Activated T-cell treated with anti-CD3 and anti-CD28 coated beads, Interleukin-2, amount 50 U/mL, for 72 hours (primary cell): ENCODE measurements at regions not wholly inside any gene's neighbourhood (a gene's known extent, or its start where the extent isn't known, plus 50 kb on each side); places are given as distances from the start of the nearest gene placed in this dataset.
"Not testable (repeated sequence)": the region's sequence is repeated elsewhere in the genome, so short reads cannot be mapped to it uniquely, and the experiment has no call there.

Experiments
- ATAC-seq, 2 donors: fragments of 150-1000 bp; cut with Tn5 transposase; replicated peaks in 1 of 2; 2 replicates each; pipeline ENCODE4 v1.10.0; 2021; ENCODE audit warnings: moderate library complexity in 2 of 2, mild to moderate bottlenecking in 1 of 2
- DNase-seq, 2 donors: peaks; one replicate each; pipeline ENCODE4 v3.0.0; 2021 to 2022; ENCODE audit warnings: mixed read lengths in 1 of 2
- H3K27ac Mint-ChIP-seq: one replicate; pipeline ENCODE4 v1.8.0; 2022; ENCODE audit warnings: mild to moderate bottlenecking, moderate library complexity, mixed read lengths
- H3K27me3 Mint-ChIP-seq: one replicate; pipeline ENCODE4 v1.8.0; 2022; ENCODE audit warnings: low read depth, mixed read lengths
- H3K36me3 Mint-ChIP-seq, 2 donors: one replicate each; pipeline ENCODE4 v1.8.0; 2022; ENCODE audit warnings: mixed read lengths in 2 of 2, mild to moderate bottlenecking in 1 of 2; ENCODE audit not compliant: insufficient read depth in 2 of 2
- H3K4me1 Mint-ChIP-seq: one replicate; pipeline ENCODE4 v1.8.0; 2022; ENCODE audit warnings: low read depth, mixed read lengths
- H3K4me3 Mint-ChIP-seq, 2 donors: one replicate each; pipeline ENCODE4 v1.8.0; 2022; ENCODE audit warnings: mild to moderate bottlenecking in 2 of 2, mixed read lengths in 2 of 2, moderate library complexity in 2 of 2
- H3K9me3 Mint-ChIP-seq, 2 donors: one replicate each; pipeline ENCODE4 v1.8.0; 2022; ENCODE audit warnings: mixed read lengths in 2 of 2

DNA sequence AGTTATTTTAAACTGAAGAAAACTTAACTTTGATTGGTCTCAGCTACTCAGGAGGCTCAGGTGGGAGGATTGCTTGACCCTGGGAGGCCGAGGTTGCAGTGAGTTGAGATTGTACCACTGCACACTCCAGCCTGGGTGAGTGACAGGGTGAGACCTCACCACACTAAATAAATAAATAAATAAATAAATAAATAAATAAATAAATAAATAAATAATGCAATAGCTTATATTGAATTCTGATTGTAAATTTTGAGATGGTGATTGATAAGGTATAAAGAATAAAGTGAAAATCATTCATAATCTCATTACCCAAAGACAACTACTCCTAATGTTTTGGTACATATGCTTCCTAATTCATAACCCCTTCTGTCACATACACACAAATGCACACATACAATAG lies 58.1 kb downstream of the TUBA3C start:
- Mint-ChIP-seq H3K4me3 (no peak overlapping the region), H3K36me3 (peaks cover 0 to 8% of the 10 kb centered on the region in 2 donors), H3K27me3 (no peaks in the 10 kb centered on the region), H3K27ac (no peak overlapping the region), H3K9me3 (peaks cover 0 to 6% of the 10 kb centered on the region in 2 donors), H3K4me1 (no peaks in the 10 kb centered on the region)
- ATAC-seq (no peak), DNase-seq (no peak)

DNA sequence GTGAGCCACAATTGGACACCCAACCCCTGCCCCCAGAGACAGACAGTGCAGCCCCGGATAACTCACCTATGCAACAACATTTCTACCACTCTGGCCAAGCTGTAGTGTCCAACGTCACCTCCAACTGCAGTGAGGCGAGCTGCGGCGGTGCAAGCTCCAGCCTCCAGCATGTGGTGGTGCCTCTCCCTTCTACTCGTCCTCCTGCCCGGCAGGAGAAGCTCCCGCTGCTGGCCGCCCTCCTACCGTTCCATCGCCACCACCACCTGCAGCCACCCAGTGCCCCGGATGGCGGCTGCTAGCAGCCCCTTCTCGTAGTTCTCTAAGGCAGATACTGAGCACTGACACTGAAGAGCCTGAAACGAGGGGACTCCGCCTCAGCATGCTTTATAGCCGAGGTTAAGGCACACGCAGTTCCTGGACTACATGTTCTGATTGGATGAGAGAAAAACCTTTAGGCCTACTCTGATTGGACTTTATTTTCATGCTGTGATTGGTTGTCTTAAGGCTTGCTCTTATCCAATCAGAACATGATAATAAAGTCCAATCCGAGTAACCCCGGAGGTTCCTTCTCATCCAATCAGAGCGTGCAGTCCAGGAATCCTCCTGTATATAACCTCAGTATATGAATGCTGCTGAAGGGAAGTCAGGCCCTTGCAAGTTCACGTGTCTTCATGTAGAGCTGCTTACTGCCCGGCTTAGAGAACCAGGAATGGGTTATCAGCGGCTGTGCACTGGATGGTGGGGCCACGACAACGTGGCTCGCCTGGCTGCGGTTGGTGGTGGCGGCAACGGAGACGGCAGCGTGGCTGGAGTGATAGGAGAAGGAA lies 63.5 kb downstream of the TUBA3C start:
- Mint-ChIP-seq H3K9me3 (peaks cover 2 to 10% of the 10 kb centered on the region in 2 donors), H3K27ac (no peak overlapping the region)
- no peak for ATAC-seq

DNA sequence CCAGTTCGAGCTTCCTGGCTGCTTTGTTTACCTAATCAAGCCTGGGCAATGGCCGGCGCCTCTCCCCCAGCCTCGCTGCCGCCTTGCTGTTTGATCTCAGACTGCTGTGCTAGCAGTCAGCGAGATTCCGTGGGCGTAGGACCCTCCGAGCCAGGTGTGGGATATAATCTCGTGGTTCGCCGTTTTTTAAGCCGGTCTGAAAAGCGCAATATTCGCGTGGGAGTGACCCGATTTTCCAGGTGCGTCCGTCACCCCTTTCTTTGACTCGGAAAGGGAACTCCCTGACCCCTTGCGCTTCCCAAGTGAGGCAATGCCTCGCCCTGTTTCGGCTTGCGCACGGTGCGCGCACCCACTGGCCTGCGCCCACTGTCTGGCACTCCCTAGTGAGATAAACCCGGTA lies 72.4 kb downstream of the TUBA3C start:
- not testable (repeated sequence) for DNase-seq, H3K4me1 Mint-ChIP-seq, ATAC-seq, H3K36me3 Mint-ChIP-seq, H3K9me3 Mint-ChIP-seq, H3K27ac Mint-ChIP-seq, H3K4me3 Mint-ChIP-seq, H3K27me3 Mint-ChIP-seq

More for the DNA sequence above, 63.5 kb downstream of the TUBA3C start:
- Mint-ChIP-seq H3K36me3 (peaks cover 0 to 8% of the 10 kb centered on the region in 2 donors), H3K4me1 (no peaks in the 10 kb centered on the region), H3K27me3 (no peaks in the 10 kb centered on the region), H3K4me3 (no peak overlapping the region)
- DNase-seq = no peak

GRCh38 chr13:19103140-19103539 lies 78.5 kb downstream of the TUBA3C start:
- H3K9me3 Mint-ChIP-seq = peaks cover 0 to 1% of the 10 kb centered on the region in 2 donors
- no peak overlapping the region for H3K27ac Mint-ChIP-seq
- DNase-seq = no peak
- no peaks in the 10 kb centered on the region for H3K27me3 Mint-ChIP-seq
- ATAC-seq = no peak
- H3K4me3 Mint-ChIP-seq = no peak overlapping the region
- no peaks in the 10 kb centered on the region for H3K36me3 Mint-ChIP-seq
- no peaks in the 10 kb centered on the region for H3K4me1 Mint-ChIP-seq

- ATAC-seq (no peak), DNase-seq (no peak)
- Mint-ChIP-seq H3K9me3 (no peaks in the 10 kb centered on the region), H3K27me3 (no peaks in the 10 kb centered on the region), H3K27ac (no peak overlapping the region), H3K4me1 (no peaks in the 10 kb centered on the region), H3K4me3 (no peak overlapping the region), H3K36me3 (no peaks in the 10 kb centered on the region)
These were observed 88.3 kb downstream of the TUBA3C start for GRCh38 chr13:19093369-19093768.

DNA sequence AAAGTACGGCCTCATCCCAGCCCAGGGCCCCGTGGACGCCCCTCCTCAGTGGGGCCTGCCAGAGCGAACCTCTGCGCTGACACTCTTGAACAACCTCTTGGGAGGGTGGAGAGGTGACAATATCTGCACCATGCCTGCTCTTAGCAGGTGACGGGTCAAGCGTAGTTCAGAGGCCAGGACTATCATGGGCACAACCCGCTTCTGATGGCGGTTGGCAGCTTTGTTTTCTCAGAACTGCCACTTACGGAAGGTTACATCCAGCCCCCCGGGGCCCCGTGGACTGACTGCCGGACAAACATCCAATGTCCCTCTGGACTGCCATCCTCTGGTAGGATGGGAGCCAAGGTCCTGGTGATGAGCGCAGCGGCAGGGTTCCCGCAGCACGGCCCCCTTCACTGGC lies 91.1 kb downstream of the TUBA3C start:
- Mint-ChIP-seq H3K27ac (no peak overlapping the region), H3K9me3 (no peaks in the 10 kb centered on the region), H3K4me1 (no peaks in the 10 kb centered on the region), H3K4me3 (no peak overlapping the region), H3K27me3 (no peaks in the 10 kb centered on the region), H3K36me3 (no peaks in the 10 kb centered on the region)
- DNase-seq (no peak), ATAC-seq (no peak)

DNA sequence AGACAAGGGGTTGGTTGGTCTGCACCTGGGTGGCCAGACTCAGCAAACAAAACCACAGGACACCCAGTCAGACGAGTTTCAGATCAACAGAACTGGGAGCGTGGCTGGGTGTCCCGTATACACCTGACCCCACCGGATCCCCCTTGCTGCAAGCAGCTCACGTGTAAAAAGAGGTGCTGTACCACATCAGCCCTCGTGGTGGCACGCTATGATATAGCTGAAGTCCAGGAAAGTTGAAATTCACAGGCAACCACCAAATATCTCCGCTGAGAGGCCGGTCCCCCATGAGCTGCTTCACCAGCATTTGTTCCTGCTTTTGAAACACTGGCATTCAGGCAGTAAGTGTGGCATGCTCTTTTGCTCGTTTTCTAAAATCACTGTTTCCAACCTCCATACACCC lies 92.3 kb downstream of the TUBA3C start:
- Mint-ChIP-seq H3K27ac (no peak overlapping the region), H3K4me3 (no peak overlapping the region), H3K4me1 (no peaks in the 10 kb centered on the region), H3K36me3 (no peaks in the 10 kb centered on the region), H3K9me3 (no peaks in the 10 kb centered on the region), H3K27me3 (no peaks in the 10 kb centered on the region)
- ATAC-seq = no peak
- no peak for DNase-seq

- Mint-ChIP-seq H3K4me3 (no peak overlapping the region), H3K9me3 (no peaks in the 10 kb centered on the region), H3K27me3 (no peaks in the 10 kb centered on the region), H3K4me1 (no peaks in the 10 kb centered on the region), H3K36me3 (no peaks in the 10 kb centered on the region), H3K27ac (no peak overlapping the region)
- no peak for ATAC-seq
- no peak for DNase-seq
These were observed 93.2 kb downstream of the TUBA3C start for GRCh38 chr13:19088416-19088815.

GRCh38 chr13:19085876-19086275 lies 95.7 kb downstream of the TUBA3C start:
- DNase-seq (no peak), ATAC-seq (no peak)
- H3K36me3 Mint-ChIP-seq = no peaks in the 10 kb centered on the region
- no peak overlapping the region for H3K4me3 Mint-ChIP-seq
- no peaks in the 10 kb centered on the region for H3K27me3 Mint-ChIP-seq
- H3K9me3 Mint-ChIP-seq = peaks cover 0 to 5% of the 10 kb centered on the region in 2 donors
- no peaks in the 10 kb centered on the region for H3K4me1 Mint-ChIP-seq
- no peak overlapping the region for H3K27ac Mint-ChIP-seq

DNA sequence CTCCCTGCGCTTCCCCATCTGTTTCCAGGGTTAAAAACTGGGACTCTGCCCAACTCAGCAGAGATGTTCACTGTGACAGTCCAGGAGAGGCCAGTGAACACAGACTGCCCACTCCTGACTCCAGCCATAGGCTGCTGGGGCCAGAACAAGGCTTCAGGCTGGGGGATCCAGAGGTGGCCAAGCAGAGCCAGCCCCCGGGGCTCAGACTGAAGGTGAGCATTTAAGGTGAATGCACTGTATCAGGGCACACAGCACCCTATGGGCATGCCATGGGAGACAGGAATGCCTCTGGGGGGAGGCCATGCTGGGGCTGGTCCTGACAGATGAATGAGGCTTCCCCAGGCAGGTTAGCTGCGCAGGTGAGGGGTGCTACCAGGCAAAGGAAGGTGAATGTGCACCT lies 96.4 kb downstream of the TUBA3C start:
- no peaks in the 10 kb centered on the region for H3K36me3 Mint-ChIP-seq

DNA sequence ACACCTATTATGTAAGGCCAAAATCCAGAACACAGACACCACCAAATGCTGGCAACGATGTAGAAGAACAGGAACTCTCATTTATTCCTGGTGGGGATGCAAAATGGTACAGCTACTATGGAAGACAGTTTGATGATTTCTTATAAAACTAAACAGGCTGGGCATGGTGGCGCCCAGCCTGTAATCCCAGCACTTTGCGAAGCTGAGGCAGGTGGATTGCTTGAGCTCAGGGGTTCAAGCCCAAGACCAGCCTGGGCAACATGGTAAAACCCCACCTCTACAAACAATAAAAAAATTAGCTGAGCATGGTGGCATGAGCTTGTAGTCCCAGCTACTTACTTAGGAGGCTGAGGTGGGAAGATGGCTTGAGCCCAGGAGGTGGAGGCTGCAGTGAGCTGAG lies 98.3 kb downstream of the TUBA3C start:
- Mint-ChIP-seq H3K27ac (no peak overlapping the region), H3K27me3 (no peaks in the 10 kb centered on the region), H3K36me3 (peaks cover 0 to 2% of the 10 kb centered on the region in 2 donors), H3K9me3 (peaks cover 0 to 10% of the 10 kb centered on the region in 2 donors), H3K4me1 (no peaks in the 10 kb centered on the region), H3K4me3 (no peak overlapping the region)
- DNase-seq (no peak), ATAC-seq (no peak)

More for the DNA sequence above, 96.4 kb downstream of the TUBA3C start:
- H3K27ac Mint-ChIP-seq = no peak overlapping the region
- no peak overlapping the region for H3K4me3 Mint-ChIP-seq
- DNase-seq (no peak), ATAC-seq (no peak)
- peaks cover 0 to 5% of the 10 kb centered on the region in 2 donors for H3K9me3 Mint-ChIP-seq
- no peaks in the 10 kb centered on the region for H3K4me1 Mint-ChIP-seq
- no peaks in the 10 kb centered on the region for H3K27me3 Mint-ChIP-seq

DNA sequence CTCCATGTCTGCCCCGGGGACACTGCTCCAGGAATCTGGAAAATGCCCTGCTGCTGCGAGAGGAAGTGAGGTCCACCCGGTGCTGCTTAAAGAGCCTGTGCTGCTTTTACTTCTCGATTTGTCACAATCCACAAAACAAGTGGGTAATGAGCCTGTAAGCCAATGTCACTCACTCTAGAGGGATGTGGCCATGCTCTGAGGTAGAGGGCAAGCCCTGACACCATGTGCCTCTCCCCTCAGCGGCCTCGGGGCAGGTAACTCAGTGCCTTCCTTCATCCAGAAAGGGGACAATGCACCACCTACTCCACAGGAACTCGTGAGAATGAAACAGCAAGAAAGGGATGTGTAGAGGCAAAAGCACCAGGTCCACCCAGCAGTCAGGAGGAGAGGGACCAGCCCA lies 106.2 kb downstream of the TUBA3C start:
- Mint-ChIP-seq H3K27ac (no peak overlapping the region), H3K36me3 (peaks cover 0 to 5% of the 10 kb centered on the region in 2 donors), H3K4me3 (no peak overlapping the region), H3K9me3 (peaks cover 4 to 9% of the 10 kb centered on the region in 2 donors), H3K27me3 (no peaks in the 10 kb centered on the region), H3K4me1 (no peaks in the 10 kb centered on the region)
- DNase-seq (no peak), ATAC-seq (no peak)

DNA sequence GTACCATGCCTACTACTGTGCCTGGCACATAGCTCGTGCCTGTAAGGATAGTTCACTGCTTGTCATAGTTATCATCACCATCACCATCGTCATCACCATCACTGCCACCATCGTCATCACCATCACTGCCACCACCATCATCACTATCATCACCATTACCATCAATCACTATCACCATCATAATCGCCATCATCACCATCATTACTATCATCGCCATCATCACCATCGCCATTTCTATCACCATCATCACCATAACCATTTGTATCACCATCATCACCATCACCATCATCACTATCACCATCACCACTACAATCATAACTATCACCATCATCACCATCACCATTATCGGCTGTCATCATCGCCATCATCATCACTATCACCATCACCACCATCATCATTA lies 107.1 kb downstream of the TUBA3C start:
- ATAC-seq = no peak
- no peak overlapping the region for H3K4me3 Mint-ChIP-seq
- H3K4me1 Mint-ChIP-seq = no peaks in the 10 kb centered on the region
- no peaks in the 10 kb centered on the region for H3K27me3 Mint-ChIP-seq
- peaks cover 4 to 9% of the 10 kb centered on the region in 2 donors for H3K9me3 Mint-ChIP-seq
- H3K27ac Mint-ChIP-seq = no peak overlapping the region
- DNase-seq = no peak
- H3K36me3 Mint-ChIP-seq = peaks cover 0 to 5% of the 10 kb centered on the region in 2 donors

DNA sequence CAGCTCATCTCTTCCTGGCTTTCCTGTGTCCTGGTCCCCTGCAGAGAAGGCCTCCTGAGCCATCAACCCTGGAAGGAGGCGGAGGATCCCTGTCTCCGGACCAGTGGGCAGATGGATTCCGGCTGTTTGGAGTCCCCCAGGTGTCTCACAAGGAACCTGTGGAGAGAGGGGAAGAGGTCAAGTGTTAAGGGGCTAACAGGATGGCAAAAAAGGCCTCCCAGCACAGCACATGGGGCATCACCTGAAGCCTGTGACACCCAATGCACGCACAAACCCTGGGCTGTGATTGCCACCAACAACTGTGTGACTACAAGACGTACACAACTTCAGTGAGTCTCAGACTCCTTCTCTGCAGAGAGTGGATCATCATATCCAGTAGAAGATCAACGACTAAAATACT lies 107.5 kb downstream of the TUBA3C start:
- not testable (repeated sequence) for H3K27me3 Mint-ChIP-seq, H3K4me3 Mint-ChIP-seq, H3K27ac Mint-ChIP-seq, H3K4me1 Mint-ChIP-seq, H3K36me3 Mint-ChIP-seq, ATAC-seq, DNase-seq, H3K9me3 Mint-ChIP-seq
